Lower leg skin (tissue), 3 donors: ENCODE measurements at regions not wholly inside any gene's neighbourhood (a gene's known extent, or its start where the extent isn't known, plus 50 kb on each side); places are given as distances from the start of the nearest gene placed in this dataset.

Experiments used
- CTCF ChIP-seq, 3 donors: fragments of 450-650 bp; IDR thresholded peaks; one replicate each; pipeline ENCODE4 v1.5.1; 2016; ENCODE audit warnings: antibody characterized with exemption in 3 of 3, mild to moderate bottlenecking in 3 of 3, moderate library complexity in 2 of 3
- POLR2A ChIP-seq, 2 donors: fragments of 450-650 bp; IDR thresholded peaks; one replicate each; pipeline ENCODE4 v1.6.1; 2016 to 2017; ENCODE audit warnings: antibody characterized with exemption in 2 of 2, mild to moderate bottlenecking in 1 of 2, moderate library complexity in 1 of 2

GRCh38 chr10:21145751-21146435, 248.8 kb upstream of the NEBL start:
- no peak for TF ChIP-seq CTCF (IDR thresholded peaks at IDR 0.05)
- no peak for TF ChIP-seq POLR2A (IDR thresholded peaks at IDR 0.05)
